ENCODE measurements at regions not wholly inside any gene's neighbourhood (a gene's known extent, or its start where the extent isn't known, plus 50 kb on each side); places are given as distances from the start of the nearest gene placed in this dataset.

DNA sequence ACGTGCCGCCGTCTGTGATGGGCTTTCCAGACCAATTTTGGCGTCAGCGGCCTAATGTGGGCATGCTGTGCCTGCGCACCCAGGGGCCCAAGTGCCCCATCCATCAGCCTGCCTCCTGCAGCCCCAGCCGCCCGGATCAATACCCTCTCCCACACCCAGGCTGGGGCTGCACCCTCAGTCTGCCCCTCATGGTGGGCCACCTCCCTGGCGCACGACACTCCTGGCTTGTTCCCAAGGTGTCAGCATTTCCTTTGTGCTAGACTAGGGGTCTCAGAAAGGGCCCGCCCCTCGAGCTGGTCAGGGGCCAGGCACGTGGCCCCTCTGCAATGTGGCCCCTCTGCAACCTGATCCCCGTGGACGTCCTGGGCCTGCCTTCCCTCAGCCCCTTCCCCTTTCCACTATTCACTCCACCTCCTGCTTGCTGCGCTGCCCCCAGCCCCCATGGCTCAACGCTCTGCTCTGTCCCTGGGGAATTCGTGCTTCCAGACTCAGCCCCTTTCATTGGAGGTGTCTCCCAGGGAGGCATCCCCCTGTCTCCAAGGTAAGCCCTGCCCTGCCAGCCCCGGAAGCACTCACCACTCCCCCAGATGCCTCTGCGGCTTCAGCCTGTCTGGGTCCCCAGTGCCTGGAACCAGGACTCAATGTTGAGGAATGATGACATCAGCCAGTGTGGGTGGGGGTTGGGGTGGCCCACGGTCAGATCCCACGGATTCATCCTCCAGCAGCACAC, 130.8 kb downstream of the HMX1 start:
- no peaks in the 10 kb centered on the region for H3K27me3 ChIP-seq (ENCODE audit: control insufficient read depth in 2 of 2, insufficient read depth in 2 of 2, low read length in 2 of 2)
- Mint-ChIP-seq H3K27ac (no peak overlapping the region), H3K36me3 (no peaks in the 10 kb centered on the region), H3K27me3 (ENCODE audit: low read depth in 3 of 3) (peaks cover 0 to 7% (median 3%) of the 10 kb centered on the region in 3 donors), H3K4me1 (no peaks in the 10 kb centered on the region), H3K9me3 (peaks cover 0 to 2% (median 0%) of the 10 kb centered on the region in 7 donors), H3K4me3 (no peak overlapping the region)
- no peaks in the 10 kb centered on the region for H3K9me3 ChIP-seq (replicated peaks in 1 of 2; ENCODE audit: control insufficient read depth in 1 of 2, insufficient read depth in 1 of 2, low read length in 2 of 2)
- no peaks in the 10 kb centered on the region for H4K20me1 ChIP-seq (ENCODE audit: insufficient read depth, low read length)
- DNase-seq: no peak
- no peaks in the 10 kb centered on the region for H3K36me3 ChIP-seq (replicated peaks in 1 of 2; ENCODE audit: control insufficient read depth in 1 of 2, insufficient read depth in 2 of 2, low read length in 2 of 2)
- no peak overlapping the region for H3K27ac ChIP-seq (ENCODE audit: low read depth in 1 of 2, low read length in 2 of 2)
- intact Hi-C loops (cut with micrococcal nuclease): no loop called here
- no peak overlapping the region for H3K4me2 ChIP-seq (replicated peaks; ENCODE audit: extremely low read depth, low read length, poor library complexity, severe bottlenecking)
- TF ChIP-seq, protein P1, sequence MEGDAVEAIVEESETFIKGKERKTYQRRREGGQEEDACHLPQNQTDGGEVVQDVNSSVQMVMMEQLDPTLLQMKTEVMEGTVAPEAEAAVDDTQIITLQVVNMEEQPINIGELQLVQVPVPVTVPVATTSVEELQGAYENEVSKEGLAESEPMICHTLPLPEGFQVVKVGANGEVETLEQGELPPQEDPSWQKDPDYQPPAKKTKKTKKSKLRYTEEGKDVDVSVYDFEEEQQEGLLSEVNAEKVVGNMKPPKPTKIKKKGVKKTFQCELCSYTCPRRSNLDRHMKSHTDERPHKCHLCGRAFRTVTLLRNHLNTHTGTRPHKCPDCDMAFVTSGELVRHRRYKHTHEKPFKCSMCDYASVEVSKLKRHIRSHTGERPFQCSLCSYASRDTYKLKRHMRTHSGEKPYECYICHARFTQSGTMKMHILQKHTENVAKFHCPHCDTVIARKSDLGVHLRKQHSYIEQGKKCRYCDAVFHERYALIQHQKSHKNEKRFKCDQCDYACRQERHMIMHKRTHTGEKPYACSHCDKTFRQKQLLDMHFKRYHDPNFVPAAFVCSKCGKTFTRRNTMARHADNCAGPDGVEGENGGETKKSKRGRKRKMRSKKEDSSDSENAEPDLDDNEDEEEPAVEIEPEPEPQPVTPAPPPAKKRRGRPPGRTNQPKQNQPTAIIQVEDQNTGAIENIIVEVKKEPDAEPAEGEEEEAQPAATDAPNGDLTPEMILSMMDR (IDR thresholded peaks at IDR 0.05): no peak
- no peaks in the 10 kb centered on the region for H3K4me1 ChIP-seq (ENCODE audit: control insufficient read depth in 1 of 2, insufficient read depth in 2 of 2, low read length in 2 of 2)
- no peak overlapping the region for H2AFZ ChIP-seq (ENCODE audit: insufficient read depth, low read depth, low read length, poor library complexity, severe bottlenecking)
- WGBS (ENCODE audit: insufficient coverage): 77% methylated on average over 16 of the region's 22 CpGs
- no peak overlapping the region for H3K9ac ChIP-seq (ENCODE audit: insufficient read depth, low read length, poor library complexity, severe bottlenecking)
- H3K4me3 ChIP-seq (replicated peaks in 1 of 3; ENCODE audit: low read depth in 2 of 3, low read length in 3 of 3): no peak overlapping the region
- no peaks in the 10 kb centered on the region for H3K79me2 ChIP-seq (ENCODE audit: insufficient read depth, low read length)

DNA sequence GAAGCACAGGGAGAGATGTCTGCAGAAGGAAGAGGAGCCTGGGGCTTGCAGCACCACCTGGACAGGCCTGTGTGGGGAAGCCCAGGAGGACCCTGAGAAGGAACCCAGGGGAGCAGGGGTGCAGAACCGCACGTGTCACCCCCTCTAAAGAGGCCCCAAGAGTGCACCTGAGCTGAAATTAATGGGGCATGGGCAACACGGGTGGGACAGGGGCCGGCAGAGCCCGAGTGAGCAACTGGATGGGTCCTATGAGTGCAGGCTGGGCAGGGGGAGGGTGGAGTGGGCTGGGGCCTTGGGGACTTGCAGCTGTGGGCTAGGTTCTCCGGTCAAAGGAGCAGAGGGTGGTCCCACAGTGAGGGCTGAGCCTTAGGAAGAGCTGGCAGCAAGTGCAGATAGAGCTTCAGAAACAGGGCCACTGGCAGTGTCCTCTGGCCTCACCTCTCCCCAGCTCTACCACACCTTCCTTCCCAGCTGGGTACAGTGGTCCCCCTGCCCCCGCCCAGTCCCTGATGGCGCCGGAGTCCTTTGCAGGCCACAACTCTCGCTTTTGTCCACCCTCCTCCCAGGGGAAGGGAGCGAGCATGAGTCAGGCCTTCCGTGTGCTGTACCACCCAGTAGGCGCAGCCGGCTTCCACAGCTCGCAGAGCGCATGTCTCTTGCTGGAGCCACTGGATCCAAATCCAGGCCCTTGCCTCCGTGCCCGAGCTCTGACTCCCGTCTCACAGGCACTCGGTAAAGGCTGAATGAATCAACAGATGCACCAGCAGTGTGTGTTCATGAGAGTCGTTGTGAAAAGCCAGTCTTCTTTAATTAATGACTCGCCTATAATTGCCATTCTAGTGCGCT, 131.6 kb downstream of the HMX1 start:
- H3K79me2 ChIP-seq (ENCODE audit: insufficient read depth, low read length): no peaks in the 10 kb centered on the region
- Mint-ChIP-seq H3K27ac (no peak overlapping the region), H3K36me3 (no peaks in the 10 kb centered on the region), H3K27me3 (ENCODE audit: low read depth in 3 of 3) (peaks cover 0 to 9% (median 3%) of the 10 kb centered on the region in 3 donors), H3K4me1 (no peaks in the 10 kb centered on the region), H3K9me3 (peaks cover 0 to 2% (median 0%) of the 10 kb centered on the region in 7 donors), H3K4me3 (no peak overlapping the region)
- no peak overlapping the region for H3K27ac ChIP-seq (ENCODE audit: low read depth in 1 of 2, low read length in 2 of 2)
- no peak overlapping the region for H3K4me3 ChIP-seq (replicated peaks in 1 of 3; ENCODE audit: low read depth in 2 of 3, low read length in 3 of 3)
- no peaks in the 10 kb centered on the region for H4K20me1 ChIP-seq (ENCODE audit: insufficient read depth, low read length)
- intact Hi-C loops (cut with micrococcal nuclease): no loop called here
- no peak overlapping the region for H3K9ac ChIP-seq (ENCODE audit: insufficient read depth, low read length, poor library complexity, severe bottlenecking)
- no peaks in the 10 kb centered on the region for H3K36me3 ChIP-seq (replicated peaks in 1 of 2; ENCODE audit: control insufficient read depth in 1 of 2, insufficient read depth in 2 of 2, low read length in 2 of 2)
- DNase-seq: no peak
- no peaks in the 10 kb centered on the region for H3K4me1 ChIP-seq (ENCODE audit: control insufficient read depth in 1 of 2, insufficient read depth in 2 of 2, low read length in 2 of 2)
- H3K9me3 ChIP-seq (replicated peaks in 1 of 2; ENCODE audit: control insufficient read depth in 1 of 2, insufficient read depth in 1 of 2, low read length in 2 of 2): no peaks in the 10 kb centered on the region
- H2AFZ ChIP-seq (ENCODE audit: insufficient read depth, low read depth, low read length, poor library complexity, severe bottlenecking): no peak overlapping the region
- no peaks in the 10 kb centered on the region for H3K27me3 ChIP-seq (ENCODE audit: control insufficient read depth in 2 of 2, insufficient read depth in 2 of 2, low read length in 2 of 2)
- 92% methylated on average over 23 of the region's 23 CpGs for WGBS (ENCODE audit: insufficient coverage)
- TF ChIP-seq, protein P1 (IDR thresholded peaks at IDR 0.05): no peak
- H3K4me2 ChIP-seq (replicated peaks; ENCODE audit: extremely low read depth, low read length, poor library complexity, severe bottlenecking): no peak overlapping the region
